ENCODE measurements at regions not wholly inside any gene's neighbourhood (a gene's known extent, or its start where the extent isn't known, plus 50 kb on each side); places are given as distances from the start of the nearest gene placed in this dataset.

DNA sequence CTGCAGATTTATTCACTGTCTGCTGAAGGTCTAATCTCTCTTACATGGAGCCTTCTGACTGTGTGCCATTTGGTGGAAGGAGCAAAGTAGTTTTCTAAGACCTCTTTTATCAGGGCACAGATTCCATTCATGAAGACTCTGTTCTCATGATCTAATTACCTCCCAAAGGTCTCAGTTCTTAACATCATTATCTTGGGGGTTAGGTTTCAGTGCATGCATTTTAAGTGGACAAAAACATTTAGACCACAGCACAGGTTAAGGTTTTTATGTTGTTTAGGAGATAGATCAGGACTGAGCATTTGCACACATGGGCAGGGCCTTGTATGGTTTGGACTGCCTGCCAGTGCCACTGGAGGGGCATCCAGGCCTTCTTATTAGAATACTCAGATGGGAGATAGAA lies 746.1 kb downstream of the C12orf50 start:
- TF ChIP-seq, protein P1, sequence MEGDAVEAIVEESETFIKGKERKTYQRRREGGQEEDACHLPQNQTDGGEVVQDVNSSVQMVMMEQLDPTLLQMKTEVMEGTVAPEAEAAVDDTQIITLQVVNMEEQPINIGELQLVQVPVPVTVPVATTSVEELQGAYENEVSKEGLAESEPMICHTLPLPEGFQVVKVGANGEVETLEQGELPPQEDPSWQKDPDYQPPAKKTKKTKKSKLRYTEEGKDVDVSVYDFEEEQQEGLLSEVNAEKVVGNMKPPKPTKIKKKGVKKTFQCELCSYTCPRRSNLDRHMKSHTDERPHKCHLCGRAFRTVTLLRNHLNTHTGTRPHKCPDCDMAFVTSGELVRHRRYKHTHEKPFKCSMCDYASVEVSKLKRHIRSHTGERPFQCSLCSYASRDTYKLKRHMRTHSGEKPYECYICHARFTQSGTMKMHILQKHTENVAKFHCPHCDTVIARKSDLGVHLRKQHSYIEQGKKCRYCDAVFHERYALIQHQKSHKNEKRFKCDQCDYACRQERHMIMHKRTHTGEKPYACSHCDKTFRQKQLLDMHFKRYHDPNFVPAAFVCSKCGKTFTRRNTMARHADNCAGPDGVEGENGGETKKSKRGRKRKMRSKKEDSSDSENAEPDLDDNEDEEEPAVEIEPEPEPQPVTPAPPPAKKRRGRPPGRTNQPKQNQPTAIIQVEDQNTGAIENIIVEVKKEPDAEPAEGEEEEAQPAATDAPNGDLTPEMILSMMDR (IDR thresholded peaks at IDR 0.05; ENCODE audit: insufficient read depth, low read depth, low read length, missing control alignments), result no peak
- H3K4me3 ChIP-seq (ENCODE audit: low read depth, low read length), result no peak overlapping the region
- DNase-seq (ENCODE audit: low read depth), result no peak

DNA sequence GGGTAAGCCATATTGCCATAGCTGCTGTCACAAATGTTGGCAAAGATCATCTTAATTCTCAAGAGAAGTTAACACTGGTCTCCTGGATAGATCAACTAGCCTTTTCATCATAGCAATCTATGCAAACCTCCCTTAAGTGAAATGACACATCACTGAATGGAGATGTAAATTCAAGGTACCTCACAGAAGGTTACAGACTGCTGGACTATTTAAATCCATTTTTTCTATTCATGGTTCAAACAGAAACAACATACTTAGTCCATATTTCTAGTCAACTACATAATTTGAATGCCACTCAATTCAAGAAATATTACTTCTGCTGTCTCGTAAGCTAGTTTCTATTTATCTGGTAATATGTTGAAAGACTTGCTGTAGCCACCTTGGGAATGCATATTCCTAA lies 748.3 kb downstream of the C12orf50 start:
- no peak for DNase-seq (ENCODE audit: low read depth)
- H3K4me3 ChIP-seq (ENCODE audit: low read depth, low read length), result no peak overlapping the region
- TF ChIP-seq, protein P1 (IDR thresholded peaks at IDR 0.05; ENCODE audit: insufficient read depth, low read depth, low read length, missing control alignments), result no peak

DNA sequence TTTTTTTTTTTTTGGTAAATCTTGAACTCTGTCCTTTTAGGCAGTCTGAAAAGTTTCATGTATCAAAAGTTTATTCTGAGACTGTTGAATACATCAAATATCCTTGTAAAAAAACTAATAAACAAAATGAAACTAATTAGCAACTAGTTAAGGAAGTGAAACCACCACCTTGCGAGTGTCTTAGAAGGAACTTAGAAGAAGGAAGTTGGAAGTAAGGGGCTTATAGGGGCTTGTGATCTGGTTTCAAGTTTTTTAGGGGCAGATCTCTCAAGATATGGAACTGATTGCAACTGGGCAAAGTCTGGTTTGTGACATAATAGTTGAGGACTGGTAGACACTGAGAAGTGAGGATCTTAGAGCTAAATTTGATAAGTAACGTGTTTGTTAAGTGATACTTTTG lies 748.8 kb downstream of the C12orf50 start:
- TF ChIP-seq, protein P1 (IDR thresholded peaks at IDR 0.05; ENCODE audit: insufficient read depth, low read depth, low read length, missing control alignments), result no peak
- H3K4me3 ChIP-seq (ENCODE audit: low read depth, low read length), result no peak overlapping the region
- DNase-seq (ENCODE audit: low read depth), result peak; percentile 26

DNA sequence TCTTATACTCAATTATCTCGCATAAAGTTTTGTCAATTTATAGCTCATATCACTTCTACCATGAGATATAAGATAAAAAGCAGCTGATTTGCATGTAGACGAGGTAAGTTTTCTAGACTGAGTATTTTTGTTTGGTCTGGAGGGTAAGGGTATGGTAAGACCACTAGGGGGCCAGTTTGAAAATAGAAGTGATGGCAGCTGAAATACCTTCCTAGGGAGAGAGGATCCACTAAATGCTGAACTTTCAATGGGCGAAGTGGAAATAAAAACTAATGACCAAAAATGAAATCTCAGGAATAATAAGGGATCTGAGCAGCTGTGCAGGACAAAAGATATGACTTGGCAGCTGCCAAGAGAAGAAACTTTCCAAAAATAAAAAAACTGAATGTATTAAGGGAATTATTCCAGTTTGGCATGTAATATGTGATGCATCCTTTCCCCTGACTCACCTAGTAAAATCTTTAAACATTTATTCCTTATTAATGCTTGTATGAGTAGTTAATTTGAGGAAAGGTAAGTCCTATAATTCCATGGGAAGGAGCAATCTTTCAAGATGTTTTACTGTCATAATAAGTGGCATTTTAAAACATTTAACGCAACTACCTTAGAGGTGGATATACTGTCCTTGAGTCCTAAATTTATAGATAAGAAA lies 754.5 kb downstream of the C12orf50 start:
- H3K4me3 ChIP-seq (ENCODE audit: low read depth, low read length), result no peak overlapping the region
- DNase-seq (ENCODE audit: low read depth), result peak; percentile 18
- TF ChIP-seq, protein P1 (IDR thresholded peaks at IDR 0.05; ENCODE audit: insufficient read depth, low read depth, low read length, missing control alignments), result peak; percentile 32

DNA sequence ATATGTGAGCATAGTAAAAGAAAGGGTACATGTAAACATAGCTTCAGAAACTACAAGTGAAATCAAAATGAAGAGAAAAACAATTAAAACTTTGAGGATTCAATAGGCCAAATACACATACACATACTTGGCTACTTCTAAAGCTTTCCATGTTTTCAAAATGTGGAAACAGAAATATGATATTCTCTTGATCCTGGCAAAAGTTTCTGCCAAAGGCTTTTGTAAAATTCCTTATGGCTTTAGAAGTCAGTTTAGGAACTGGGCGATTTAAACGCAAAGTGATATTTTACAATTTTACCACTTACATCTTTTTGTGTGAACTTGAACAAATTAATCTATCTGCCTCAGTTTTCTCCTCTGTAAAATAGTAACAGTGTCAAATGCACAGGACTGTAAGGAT lies 756.4 kb downstream of the C12orf50 start:
- no peak overlapping the region for H3K4me3 ChIP-seq (ENCODE audit: low read depth, low read length)
- no peak for DNase-seq (ENCODE audit: low read depth)
- TF ChIP-seq, protein P1 (IDR thresholded peaks at IDR 0.05; ENCODE audit: insufficient read depth, low read depth, low read length, missing control alignments), result no peak

DNA sequence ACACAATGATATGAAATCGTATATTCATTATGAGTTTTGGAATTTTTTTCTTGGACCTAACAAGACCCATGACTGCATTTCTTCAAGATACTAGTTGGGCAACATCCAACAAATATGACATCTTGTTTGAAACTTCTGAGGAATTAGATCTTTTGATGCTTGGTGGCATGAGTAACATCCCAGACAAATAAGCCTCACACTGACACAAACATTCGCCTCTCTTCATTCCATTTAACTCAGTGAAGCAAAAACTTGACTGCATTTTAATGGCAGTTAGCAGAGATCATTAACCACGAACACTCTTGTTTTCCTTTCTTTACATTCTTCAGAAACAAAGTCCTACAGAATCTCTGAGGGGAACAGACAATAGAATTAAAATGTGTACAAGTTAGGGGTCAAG lies 758.3 kb downstream of the C12orf50 start:
- TF ChIP-seq, protein P1 (IDR thresholded peaks at IDR 0.05; ENCODE audit: insufficient read depth, low read depth, low read length, missing control alignments), result no peak
- DNase-seq (ENCODE audit: low read depth), result no peak
- no peak overlapping the region for H3K4me3 ChIP-seq (ENCODE audit: low read depth, low read length)

DNA sequence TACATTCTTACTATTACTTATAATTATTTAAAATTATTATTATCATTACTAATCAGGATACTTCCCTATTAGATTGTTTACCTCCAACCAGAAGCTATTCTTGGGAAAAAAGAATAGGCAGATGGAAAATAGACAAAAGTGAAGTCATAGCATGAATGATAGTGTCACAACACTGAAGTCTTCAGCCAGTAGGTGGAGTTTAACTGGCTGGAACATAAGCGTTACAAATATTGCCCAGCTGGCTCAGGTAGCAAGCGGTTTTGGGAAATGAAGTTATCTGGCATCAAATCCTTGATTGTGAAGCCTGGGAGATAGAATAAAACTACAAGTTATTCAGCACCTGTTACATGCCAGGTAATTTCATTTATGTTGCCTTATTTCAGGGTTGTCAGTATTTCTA lies 762.9 kb downstream of the C12orf50 start:
- TF ChIP-seq, protein P1 (IDR thresholded peaks at IDR 0.05; ENCODE audit: insufficient read depth, low read depth, low read length, missing control alignments), result no peak
- DNase-seq (ENCODE audit: low read depth), result peak; percentile 2
- no peak overlapping the region for H3K4me3 ChIP-seq (ENCODE audit: low read depth, low read length)

All from GM12865 (cell line).